PC-9 (cell line): ENCODE measurements at regions not wholly inside any gene's neighbourhood (a gene's known extent, or its start where the extent isn't known, plus 50 kb on each side); places are given as distances from the start of the nearest gene placed in this dataset.

Experiments
- BruUV-seq: library from RNA; stranded (reverse); fragments of 400-500 nt; replicated peaks from 2 replicates; lab custom pipeline; 2021; lab: Mats Ljungman, UMichigan
- CTCF ChIA-PET: fragments of 300-600 bp; sonication (Branson Sonifier 250); formaldehyde crosslinking; loops from one replicate; lab custom pipeline; 2022; ENCODE audit warnings: antibody characterized with exemption; lab: Charles Lee
- POLR2A ChIA-PET: fragments of 300-600 bp; sonication (Branson Sonifier 250); formaldehyde crosslinking; loops from one replicate; lab custom pipeline; 2022; ENCODE audit warnings: antibody characterized with exemption; ENCODE audit not compliant: unreplicated experiment; lab: Charles Lee
- DNase-seq, 2 experiments: peaks; one replicate each; pipeline versions ENCODE4 v3.0.0 to v3.0.0-alpha.2; 2015 to 2022; ENCODE audit warnings: mixed read lengths in 1 of 2
- H2AFZ ChIP-seq: fragments of 200-600 bp; sonication (generic); 2 replicates; pipeline ENCODE4 v1.8.1; 2017; ENCODE audit warnings: antibody characterized with exemption
- H3F3A ChIP-seq: fragments of 200-600 bp; sonication (generic); 2 replicates; pipeline ENCODE4 v1.8.1; 2017; ENCODE audit warnings: antibody characterized with exemption, mild to moderate bottlenecking, low read depth; ENCODE audit not compliant: insufficient read depth
- H3K27ac ChIP-seq: fragments of 200-600 bp; sonication (generic); 2 replicates; pipeline ENCODE4 v1.6.1; 2016; ENCODE audit warnings: mixed run types
- H3K27me3 ChIP-seq: fragments of 200-600 bp; sonication (generic); 2 replicates; pipeline ENCODE4 v1.6.1; 2016; ENCODE audit warnings: low read depth, mixed run types; ENCODE audit not compliant: insufficient read depth
- H3K36me3 ChIP-seq: fragments of 200-600 bp; sonication (generic); 2 replicates; pipeline ENCODE4 v1.6.1; 2016; ENCODE audit warnings: low read depth, mixed run types
- H3K4me1 ChIP-seq: fragments of 200-600 bp; sonication (generic); replicated peaks from 2 replicates; pipeline ENCODE4 v1.6.1; 2016; ENCODE audit warnings: mixed run types; ENCODE audit not compliant: insufficient read depth
- H3K4me2 ChIP-seq: fragments of 200-600 bp; sonication (generic); 2 replicates; pipeline ENCODE4 v1.6.1; 2017; ENCODE audit warnings: mixed run types
- H3K4me3 ChIP-seq: fragments of 200-600 bp; sonication (generic); 2 replicates; pipeline ENCODE4 v1.6.1; 2016; ENCODE audit warnings: mixed run types
- H3K79me2 ChIP-seq: fragments of 200-600 bp; sonication (generic); 2 replicates; pipeline ENCODE4 v1.6.1; 2017; ENCODE audit warnings: low read depth, mixed run types
- H3K9me2 ChIP-seq: fragments of 200-600 bp; sonication (generic); 2 replicates; pipeline ENCODE4 v1.8.1; 2017; ENCODE audit warnings: mild to moderate bottlenecking; ENCODE audit not compliant: insufficient read depth
- H3K9me3 ChIP-seq: fragments of 200-600 bp; sonication (generic); 2 replicates; pipeline ENCODE4 v1.8.1; 2016; ENCODE audit warnings: low read depth; ENCODE audit not compliant: insufficient read depth
- H4K20me1 ChIP-seq: fragments of 200-600 bp; sonication (generic); 2 replicates; pipeline ENCODE4 v1.8.1; 2017; ENCODE audit not compliant: insufficient read depth
- CTCF ChIP-seq: fragments of 200-600 bp; sonication (generic); conservative IDR thresholded peaks from 2 replicates; pipeline ENCODE4 v1.6.1; 2017; ENCODE audit warnings: mixed run types, antibody characterized with exemption, mild to moderate bottlenecking, moderate library complexity
- EZH2 ChIP-seq: fragments of 200-600 bp; sonication (generic); IDR thresholded peaks from 2 replicates; pipeline ENCODE4 v1.8.0; 2017; ENCODE audit warnings: antibody characterized with exemption, low read depth
- intact Hi-C: fragments of 100-400 bp; cut with micrococcal nuclease; formaldehyde crosslinking; loops from one replicate; pipeline ENCODE4 v1.10.0; 2022; ENCODE audit not compliant: unreplicated experiment

GRCh38 chr16:65781363-65781762, 585.1 kb upstream of the CDH5 start:
- DNase-seq = no peak
- no peak for TF ChIP-seq CTCF
- no peak for TF ChIP-seq EZH2
- Histone ChIP-seq H3F3A (no peaks in the 10 kb centered on the region), H3K9me2 (no peaks in the 10 kb centered on the region), H3K4me1 (no peaks in the 10 kb centered on the region), H3K4me3 (no peak overlapping the region), H3K27me3 (peaks cover 17% of the 10 kb centered on the region; the same call in 1 of the 2 replicates), H3K9me3 (no peaks in the 10 kb centered on the region), H4K20me1 (no peaks in the 10 kb centered on the region), H3K27ac (no peak overlapping the region), H3K79me2 (no peaks in the 10 kb centered on the region), H2AFZ (no peak overlapping the region), H3K36me3 (no peaks in the 10 kb centered on the region), H3K4me2 (no peak overlapping the region)
- no TSS peak for BruUV-seq
- intact Hi-C loops = no loop called here
- POLR2A ChIA-PET = no interaction called here
- CTCF ChIA-PET = no interaction called here

GRCh38 chr16:65779201-65779600, 587.3 kb upstream of the CDH5 start:
- CTCF ChIA-PET = no interaction called here
- POLR2A ChIA-PET = no interaction called here
- no TSS peak for BruUV-seq

GRCh38 chr16:65776639-65777183, 589.8 kb upstream of the CDH5 start:
- ChIA-PET CTCF (no interaction called here), POLR2A (no interaction called here)
- no peak overlapping the region for H2AFZ ChIP-seq
- no peak for TF ChIP-seq CTCF
- no peak for TF ChIP-seq EZH2
- no peaks in the 10 kb centered on the region for H4K20me1 ChIP-seq
- no peaks in the 10 kb centered on the region for H3K79me2 ChIP-seq
- intact Hi-C loops = no loop called here
- H3K9me2 ChIP-seq = no peaks in the 10 kb centered on the region
- H3K27ac ChIP-seq = no peak overlapping the region
- BruUV-seq = no TSS peak
- H3K4me3 ChIP-seq = no peak overlapping the region
- no peaks in the 10 kb centered on the region for H3K4me1 ChIP-seq
- H3K27me3 ChIP-seq = peaks cover 14% of the 10 kb centered on the region; the same call in 1 of the 2 replicates
- no peaks in the 10 kb centered on the region for H3F3A ChIP-seq
- H3K9me3 ChIP-seq = no peaks in the 10 kb centered on the region
- no peaks in the 10 kb centered on the region for H3K36me3 ChIP-seq
- no peak for DNase-seq
- no peak overlapping the region for H3K4me2 ChIP-seq

More at GRCh38 chr16:65779201-65779600, 587.3 kb upstream of the CDH5 start:
- H4K20me1 ChIP-seq = no peaks in the 10 kb centered on the region
- H3K4me1 ChIP-seq = no peaks in the 10 kb centered on the region
- TF ChIP-seq CTCF = no peak
- no peak for TF ChIP-seq EZH2
- H3K36me3 ChIP-seq = no peaks in the 10 kb centered on the region
- no peaks in the 10 kb centered on the region for H3K79me2 ChIP-seq
- H3F3A ChIP-seq = no peaks in the 10 kb centered on the region
- no peak overlapping the region for H3K4me2 ChIP-seq
- H3K9me3 ChIP-seq = no peaks in the 10 kb centered on the region
- H3K27ac ChIP-seq = no peak overlapping the region
- DNase-seq = no peak
- H2AFZ ChIP-seq = no peak overlapping the region
- no peaks in the 10 kb centered on the region for H3K9me2 ChIP-seq
- intact Hi-C loops = no loop called here
- no peak overlapping the region for H3K4me3 ChIP-seq
- peaks cover 13% of the 10 kb centered on the region; the same call in 1 of the 2 replicates for H3K27me3 ChIP-seq
